HCT116 (cell line): ENCODE measurements at regions not wholly inside any gene's neighbourhood (a gene's known extent, or its start where the extent isn't known, plus 50 kb on each side); places are given as distances from the start of the nearest gene placed in this dataset.

ENCODE experiments used
- ATAC-seq: fragments of 200-7000 bp; cut with Tn5 transposase; 2 replicates; pipeline ENCODE4 v1.9.1; 2020; ENCODE audit warnings: mild to moderate bottlenecking, moderate library complexity
- BruUV-seq: library from RNA; stranded (reverse); fragments of 400-500 nt; replicated peaks from 2 replicates; lab custom pipeline; 2021; lab: Mats Ljungman, UMichigan
- CTCF ChIA-PET: fragments of 300-600 bp; sonication (Branson Sonifier 250); formaldehyde crosslinking; loops from one replicate; lab custom pipeline; 2021; ENCODE audit warnings: antibody characterized with exemption; lab: Charles Lee
- POLR2A ChIA-PET: fragments of 300-600, 350-600 bp; sonication (Branson Sonifier 250); formaldehyde crosslinking; loops from one replicate; lab custom pipeline; 2021; ENCODE audit warnings: antibody characterized with exemption; lab: Charles Lee
- RAD21 ChIA-PET, 2 experiments: fragments of 300-600 bp; sonication (Branson Sonifier 250); formaldehyde crosslinking; loops; one replicate each; lab custom pipeline; 2023; ENCODE audit warnings: low total read pairs in 2 of 2; ENCODE audit not compliant: uncharacterized antibody in 2 of 2, unreplicated experiment in 2 of 2, low non-redundant PET in 1 of 2; lab: Charles Lee
- DNase-seq: peaks from one replicate; pipeline ENCODE4 v3.0.0-alpha.2; 2010; ENCODE audit warnings: low read depth, low spot score
- H2AFZ ChIP-seq: fragments of 200-600 bp; shearing (Covaris generic), sonication (generic); 2 replicates; pipeline ENCODE4 v1.6.1; 2017; ENCODE audit warnings: low read depth, mixed run types, mixed read lengths, antibody characterized with exemption, low read length; ENCODE audit not compliant: poor library complexity, severe bottlenecking
- H3K27ac ChIP-seq: 2 replicates; pipeline ENCODE4 v1.5.1; 2012; ENCODE audit warnings: low read depth, low read length
- H3K27me3 ChIP-seq: fragments of 200-600 bp; sonication (generic); 2 replicates; pipeline ENCODE4 v1.6.1; 2016; ENCODE audit warnings: mixed run types, low read length, mixed read lengths; ENCODE audit not compliant: insufficient read depth
- H3K36me3 ChIP-seq, 2 experiments: fragments of 200-500 bp in 1 of 2; fragments of 200-600 bp in 1 of 2; sonication (Bioruptor generic) in 1 of 2; sonication (generic) in 1 of 2; 2 replicates each; pipeline versions ENCODE4 v1.5.1 to v1.6.1; 2014 to 2016; ENCODE audit warnings: low read length in 2 of 2, inconsistent platforms in 1 of 2, mixed read lengths in 1 of 2, mixed run types in 1 of 2; ENCODE audit not compliant: insufficient read depth in 2 of 2, control insufficient read depth in 1 of 2
- H3K4me1 ChIP-seq, 2 experiments: fragments of 200-600 bp in 1 of 2; sonication (generic) in 1 of 2; 2 replicates each; pipeline versions ENCODE4 v1.5.1 to v1.6.1; 2012 to 2017; ENCODE audit warnings: low read length in 2 of 2, inconsistent platforms in 1 of 2, mild to moderate bottlenecking in 1 of 2, mixed read lengths in 1 of 2, mixed run types in 1 of 2, moderate library complexity in 1 of 2; ENCODE audit not compliant: insufficient read depth in 2 of 2, control insufficient read depth in 1 of 2
- H3K4me2 ChIP-seq: fragments of 200-600 bp; sonication (generic); 2 replicates; pipeline ENCODE4 v1.6.1; 2017; ENCODE audit warnings: mixed run types, low read length, mixed read lengths
- H3K4me3 ChIP-seq, 2 experiments: fragments of 200-600 bp in 1 of 2; sonication (generic) in 1 of 2; replicated peaks in 1 of 2; 2 replicates each; pipeline ENCODE4 v1.5.1; 2011 to 2016; ENCODE audit warnings: low read length in 2 of 2, control low read depth in 1 of 2, low read depth in 1 of 2, mild to moderate bottlenecking in 1 of 2, mixed read lengths in 1 of 2, mixed run types in 1 of 2
- H3K79me2 ChIP-seq: fragments of 200-600 bp; sonication (generic); 2 replicates; pipeline ENCODE4 v1.6.1; 2017; ENCODE audit warnings: mild to moderate bottlenecking, mixed run types, low read length, moderate library complexity, mixed read lengths; ENCODE audit not compliant: insufficient read depth
- H3K9ac ChIP-seq: fragments of 200-600 bp; sonication (generic); 2 replicates; pipeline ENCODE4 v1.6.1; 2016; ENCODE audit warnings: low read length, mixed read lengths
- H3K9me2 ChIP-seq: fragments of 200-600 bp; sonication (generic), shearing (Covaris generic); 2 replicates; pipeline ENCODE4 v1.6.1; 2017; ENCODE audit warnings: mixed run types, mild to moderate bottlenecking, moderate library complexity; ENCODE audit not compliant: insufficient read depth
- H3K9me3 ChIP-seq, 2 experiments: fragments of 200-500 bp in 1 of 2; fragments of 200-600 bp in 1 of 2; sonication (Bioruptor generic) in 1 of 2; sonication (generic) in 1 of 2; 2 replicates each; pipeline ENCODE4 v1.6.1; 2014 to 2017; ENCODE audit warnings: low read length in 2 of 2, mixed read lengths in 2 of 2, inconsistent platforms in 1 of 2, low read depth in 1 of 2, mild to moderate bottlenecking in 1 of 2, mixed run types in 1 of 2, moderate library complexity in 1 of 2; ENCODE audit not compliant: control insufficient read depth in 1 of 2, insufficient read depth in 1 of 2
- H4K20me1 ChIP-seq: fragments of 200-600 bp; sonication (generic), shearing (Covaris generic); 2 replicates; pipeline ENCODE4 v1.6.1; 2017; ENCODE audit warnings: mixed run types, mild to moderate bottlenecking, moderate library complexity; ENCODE audit not compliant: insufficient read depth
- CBX3 ChIP-seq: IDR thresholded peaks from 2 replicates; pipeline ENCODE4 v1.6.1; 2012; ENCODE audit warnings: low read depth
- CEBPB ChIP-seq: IDR thresholded peaks from 2 replicates; pipeline ENCODE4 v1.6.1; 2012; ENCODE audit warnings: low read depth
- EGR1 ChIP-seq: IDR thresholded peaks from 2 replicates; pipeline ENCODE4 v1.6.1; 2012; ENCODE audit warnings: low read depth
- EZH2phosphoT487 ChIP-seq: fragments of 200-600 bp; IDR thresholded peaks from 2 replicates; pipeline ENCODE4 v1.6.1; 2018; ENCODE audit warnings: antibody characterized with exemption, borderline replicate concordance
- FOSL1 ChIP-seq: IDR thresholded peaks from 2 replicates; pipeline ENCODE4 v1.6.1; 2012; ENCODE audit warnings: low read depth
- POLR2A ChIP-seq: IDR thresholded peaks from 2 replicates; pipeline ENCODE4 v1.7.0; 2011; ENCODE audit warnings: borderline replicate concordance; ENCODE audit not compliant: insufficient read depth, insufficient read length; ENCODE audit errors: extremely low read depth
- SIN3A ChIP-seq: IDR thresholded peaks from 2 replicates; pipeline ENCODE4 v1.6.1; 2012; ENCODE audit warnings: low read depth
- TCF7L2 ChIP-seq: IDR thresholded peaks from 2 replicates; pipeline ENCODE4 v1.7.0; 2011; ENCODE audit warnings: borderline replicate concordance, inconsistent platforms; ENCODE audit not compliant: insufficient read depth, insufficient read length; ENCODE audit errors: extremely low read depth
- ZBTB33 ChIP-seq: IDR thresholded peaks from 2 replicates; pipeline ENCODE4 v1.6.1; 2011; ENCODE audit warnings: mild to moderate bottlenecking, low read length, moderate library complexity; ENCODE audit not compliant: insufficient replicate concordance; ENCODE audit errors: extremely low read depth
- intact Hi-C: fragments of 100-400 bp; cut with micrococcal nuclease; formaldehyde crosslinking; loops from 2 replicates; pipeline ENCODE4 v1.10.0; 2022
- TF ChIP-seq, protein P1 (sequence below), 3 experiments: fragments of 200-600 bp in 1 of 3; sonication (generic) in 1 of 3; IDR thresholded peaks in 2 of 3; conservative IDR thresholded peaks in 1 of 3; 2 replicates each; pipeline ENCODE4 v1.5.1; 2012 to 2017; ENCODE audit warnings: low read depth in 2 of 3, low read length in 2 of 3, antibody characterized with exemption in 1 of 3, borderline replicate concordance in 1 of 3, control low read depth in 1 of 3, mild to moderate bottlenecking in 1 of 3, mixed read lengths in 1 of 3, mixed run types in 1 of 3, moderate library complexity in 1 of 3; ENCODE audit not compliant: insufficient read depth in 1 of 3

DNA sequence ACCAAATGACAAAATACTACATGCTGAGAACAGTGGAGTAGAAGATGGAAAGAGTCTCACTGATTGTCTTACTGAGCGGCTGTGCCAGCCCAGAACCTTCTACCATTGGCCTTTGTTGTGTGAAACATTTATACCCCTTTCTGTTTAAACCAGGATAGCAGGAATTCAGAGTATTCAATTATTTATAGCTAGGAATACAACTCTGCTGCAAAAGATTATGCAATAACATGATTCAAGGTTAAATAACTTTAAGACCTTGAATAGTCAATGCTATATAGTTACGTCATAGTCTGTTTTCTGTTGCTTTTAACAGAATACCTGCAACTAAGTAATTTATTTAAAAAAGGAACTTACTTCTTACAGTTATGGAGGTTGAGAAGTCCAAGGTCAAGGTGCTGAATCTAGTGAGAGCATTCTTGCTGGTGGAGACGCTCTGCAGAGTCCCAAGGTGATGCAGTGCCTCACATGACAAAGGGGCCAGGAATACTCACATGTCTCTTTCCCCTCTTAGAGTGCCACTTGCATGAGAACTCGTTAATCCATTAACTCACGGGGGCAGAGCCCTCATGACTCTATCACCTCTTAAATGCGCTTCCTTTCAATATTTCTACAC lies 371.8 kb downstream of the MDFIC start:
- H3K4me1 ChIP-seq: peaks cover 0 to 6% of the 10 kb centered on the region in 2 experiments; a peak in 2 of 4 replicates
- no peak overlapping the region for H3K4me3 ChIP-seq
- H3K9ac ChIP-seq: no peak overlapping the region
- H4K20me1 ChIP-seq: no peaks in the 10 kb centered on the region
- ChIA-PET CTCF (no interaction called here), POLR2A (no interaction called here), RAD21 (no interaction called here)
- no peak overlapping the region for H2AFZ ChIP-seq
- H3K27ac ChIP-seq: no peak overlapping the region
- DNase-seq (no peak), ATAC-seq (no peak)
- H3K4me2 ChIP-seq: no peak overlapping the region
- H3K79me2 ChIP-seq: no peaks in the 10 kb centered on the region
- H3K27me3 ChIP-seq: no peaks in the 10 kb centered on the region
- TF ChIP-seq, protein P1, sequence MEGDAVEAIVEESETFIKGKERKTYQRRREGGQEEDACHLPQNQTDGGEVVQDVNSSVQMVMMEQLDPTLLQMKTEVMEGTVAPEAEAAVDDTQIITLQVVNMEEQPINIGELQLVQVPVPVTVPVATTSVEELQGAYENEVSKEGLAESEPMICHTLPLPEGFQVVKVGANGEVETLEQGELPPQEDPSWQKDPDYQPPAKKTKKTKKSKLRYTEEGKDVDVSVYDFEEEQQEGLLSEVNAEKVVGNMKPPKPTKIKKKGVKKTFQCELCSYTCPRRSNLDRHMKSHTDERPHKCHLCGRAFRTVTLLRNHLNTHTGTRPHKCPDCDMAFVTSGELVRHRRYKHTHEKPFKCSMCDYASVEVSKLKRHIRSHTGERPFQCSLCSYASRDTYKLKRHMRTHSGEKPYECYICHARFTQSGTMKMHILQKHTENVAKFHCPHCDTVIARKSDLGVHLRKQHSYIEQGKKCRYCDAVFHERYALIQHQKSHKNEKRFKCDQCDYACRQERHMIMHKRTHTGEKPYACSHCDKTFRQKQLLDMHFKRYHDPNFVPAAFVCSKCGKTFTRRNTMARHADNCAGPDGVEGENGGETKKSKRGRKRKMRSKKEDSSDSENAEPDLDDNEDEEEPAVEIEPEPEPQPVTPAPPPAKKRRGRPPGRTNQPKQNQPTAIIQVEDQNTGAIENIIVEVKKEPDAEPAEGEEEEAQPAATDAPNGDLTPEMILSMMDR (IDR thresholded peaks at IDR 0.05 in 2 of 3, conservative IDR thresholded peaks at IDR 0.05 in 1 of 3; ENCODE audit: borderline replicate concordance in 1 of 3, insufficient read depth in 1 of 3, low read depth in 2 of 3, low read length in 2 of 3): no peak
- intact Hi-C loops: no loop called here
- no peaks in the 10 kb centered on the region for H3K9me3 ChIP-seq
- H3K9me2 ChIP-seq: no peaks in the 10 kb centered on the region
- no TSS peak for BruUV-seq
- H3K36me3 ChIP-seq: no peaks in the 10 kb centered on the region

DNA sequence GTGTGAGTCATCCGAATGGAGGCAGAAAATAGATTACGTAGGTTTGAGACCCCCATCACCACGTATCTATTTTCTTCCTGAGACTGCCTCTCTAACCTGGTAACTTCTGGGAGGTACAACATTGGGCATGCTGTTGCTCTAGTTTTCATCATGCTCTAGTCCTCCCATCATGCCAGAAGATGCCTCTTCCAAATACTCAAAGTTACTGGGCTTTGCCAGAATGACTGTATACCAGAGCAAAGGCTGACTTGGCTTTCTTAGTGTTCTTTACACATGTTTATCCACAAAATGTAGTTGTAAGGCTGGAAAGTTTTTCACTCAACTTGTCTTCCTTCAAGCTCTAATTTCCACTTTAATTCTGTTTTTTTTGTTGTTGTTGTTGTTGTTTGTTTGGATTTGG lies 370.5 kb downstream of the MDFIC start:
- no peaks in the 10 kb centered on the region for H3K36me3 ChIP-seq
- H3K9ac ChIP-seq: no peak overlapping the region
- H4K20me1 ChIP-seq: no peaks in the 10 kb centered on the region
- H3K4me3 ChIP-seq: no peak overlapping the region
- DNase-seq (no peak), ATAC-seq (no peak)
- H3K27ac ChIP-seq: no peak overlapping the region
- POLR2A ChIA-PET: no interaction called here
- no TSS peak for BruUV-seq
- no peaks in the 10 kb centered on the region for H3K9me2 ChIP-seq
- H2AFZ ChIP-seq: no peak overlapping the region
- intact Hi-C loops: no loop called here
- no peaks in the 10 kb centered on the region for H3K79me2 ChIP-seq
- CTCF ChIA-PET: no interaction called here
- H3K27me3 ChIP-seq: no peaks in the 10 kb centered on the region
- peaks cover 0 to under 1% of the 10 kb centered on the region in 2 experiments; a peak in 2 of 4 replicates for H3K4me1 ChIP-seq
- H3K9me3 ChIP-seq: no peaks in the 10 kb centered on the region
- RAD21 ChIA-PET: no interaction called here
- H3K4me2 ChIP-seq: no peak overlapping the region
- TF ChIP-seq POLR2A (no peak), EGR1 (no peak), FOSL1 (no peak), ZBTB33 (no peak), EZH2phosphoT487 (no peak), CEBPB (no peak), TCF7L2 (no peak), CBX3 (no peak), SIN3A (no peak)
- TF ChIP-seq, protein P1 (IDR thresholded peaks at IDR 0.05 in 2 of 3, conservative IDR thresholded peaks at IDR 0.05 in 1 of 3; ENCODE audit: borderline replicate concordance in 1 of 3, insufficient read depth in 1 of 3, low read depth in 2 of 3, low read length in 2 of 3): no peak
